GDM1 (cell line): ENCODE measurements at regions not wholly inside any gene's neighbourhood (a gene's known extent, or its start where the extent isn't known, plus 50 kb on each side); places are given as distances from the start of the nearest gene placed in this dataset.
"Not testable (repeated sequence)": the region's sequence is repeated elsewhere in the genome, so short reads cannot be mapped to it uniquely, and the experiment has no call there.

Source experiments
- DNase-seq: peaks from one replicate; lab custom pipeline; 2025; lab: John Stamatoyannopoulos, UW

GRCh38 chr1:91207691-91208090 lies 185.9 kb upstream of the ZNF644 start:
- not testable (repeated sequence) for DNase-seq

- DNase-seq, result not testable (repeated sequence)
Observed at GRCh38 chr1:91204150-91204549, 182.3 kb upstream of the ZNF644 start.

GRCh38 chr1:91201694-91202093 lies 179.9 kb upstream of the ZNF644 start:
- no peak for DNase-seq

- no peak for DNase-seq
Observed at GRCh38 chr1:91201176-91201575, 179.3 kb upstream of the ZNF644 start.

- no peak for DNase-seq
Observed at GRCh38 chr1:91200675-91201074, 178.8 kb upstream of the ZNF644 start.

- DNase-seq, result no peak
Observed at GRCh38 chr1:91199988-91200387, 178.2 kb upstream of the ZNF644 start.

- no peak for DNase-seq
Observed at GRCh38 chr1:91190996-91191395, 169.2 kb upstream of the ZNF644 start.

GRCh38 chr1:91189096-91189495 lies 167.3 kb upstream of the ZNF644 start:
- DNase-seq, result no peak

GRCh38 chr1:91182807-91183206 lies 161.0 kb upstream of the ZNF644 start:
- DNase-seq, result not testable (repeated sequence)

GRCh38 chr1:91176250-91176649 lies 154.4 kb upstream of the ZNF644 start:
- no peak for DNase-seq

GRCh38 chr1:91174734-91175133 lies 152.9 kb upstream of the ZNF644 start:
- DNase-seq, result no peak

GRCh38 chr1:91173346-91173890 lies 151.6 kb upstream of the ZNF644 start:
- DNase-seq, result no peak

GRCh38 chr1:91172541-91172940 lies 150.7 kb upstream of the ZNF644 start:
- no peak for DNase-seq

- no peak for DNase-seq
Observed at GRCh38 chr1:91171898-91172297, 150.1 kb upstream of the ZNF644 start.

GRCh38 chr1:91170571-91170970 lies 148.7 kb upstream of the ZNF644 start:
- no peak for DNase-seq

GRCh38 chr1:91166106-91166712 lies 144.4 kb upstream of the ZNF644 start:
- peak; percentile 3 for DNase-seq

GRCh38 chr1:91165033-91165654 lies 143.3 kb upstream of the ZNF644 start:
- peak; percentile 44 for DNase-seq

GRCh38 chr1:91162613-91163012 lies 140.8 kb upstream of the ZNF644 start:
- no peak for DNase-seq

GRCh38 chr1:91161749-91162148 lies 139.9 kb upstream of the ZNF644 start:
- no peak for DNase-seq

GRCh38 chr1:91161166-91161565 lies 139.3 kb upstream of the ZNF644 start:
- DNase-seq, result no peak

- DNase-seq, result no peak
Observed at GRCh38 chr1:91160363-91161075, 138.7 kb upstream of the ZNF644 start.

GRCh38 chr1:91153341-91153740 lies 131.5 kb upstream of the ZNF644 start:
- DNase-seq, result no peak

- DNase-seq, result no peak
Observed at GRCh38 chr1:91152331-91152730, 130.5 kb upstream of the ZNF644 start.
